ENCODE measurements at regions not wholly inside any gene's neighbourhood (a gene's known extent, or its start where the extent isn't known, plus 50 kb on each side); places are given as distances from the start of the nearest gene placed in this dataset.

DNA sequence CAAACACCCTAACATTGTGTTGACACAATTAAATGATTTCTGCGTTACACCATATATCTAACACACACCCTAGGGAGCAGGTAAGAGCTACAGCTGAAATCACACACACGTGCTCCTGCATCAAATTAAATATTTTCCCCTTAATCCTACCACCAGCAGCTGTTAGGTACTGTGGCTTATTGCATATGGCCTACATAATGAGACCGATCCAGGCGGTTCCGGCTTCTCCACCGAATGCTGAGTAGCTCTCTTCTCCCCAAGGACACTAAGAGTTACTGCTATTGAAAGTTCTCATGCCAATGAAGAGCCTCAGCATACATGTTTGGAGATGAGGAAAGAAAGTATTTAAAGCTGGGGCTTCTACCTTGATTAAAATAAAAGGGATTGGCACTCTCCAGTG, 472.2 kb upstream of the STXBP6 start:
- H3K27me3 ChIP-seq (ENCODE audit: control insufficient read depth, low read length): no peaks in the 10 kb centered on the region
- TF ChIP-seq, protein P1, sequence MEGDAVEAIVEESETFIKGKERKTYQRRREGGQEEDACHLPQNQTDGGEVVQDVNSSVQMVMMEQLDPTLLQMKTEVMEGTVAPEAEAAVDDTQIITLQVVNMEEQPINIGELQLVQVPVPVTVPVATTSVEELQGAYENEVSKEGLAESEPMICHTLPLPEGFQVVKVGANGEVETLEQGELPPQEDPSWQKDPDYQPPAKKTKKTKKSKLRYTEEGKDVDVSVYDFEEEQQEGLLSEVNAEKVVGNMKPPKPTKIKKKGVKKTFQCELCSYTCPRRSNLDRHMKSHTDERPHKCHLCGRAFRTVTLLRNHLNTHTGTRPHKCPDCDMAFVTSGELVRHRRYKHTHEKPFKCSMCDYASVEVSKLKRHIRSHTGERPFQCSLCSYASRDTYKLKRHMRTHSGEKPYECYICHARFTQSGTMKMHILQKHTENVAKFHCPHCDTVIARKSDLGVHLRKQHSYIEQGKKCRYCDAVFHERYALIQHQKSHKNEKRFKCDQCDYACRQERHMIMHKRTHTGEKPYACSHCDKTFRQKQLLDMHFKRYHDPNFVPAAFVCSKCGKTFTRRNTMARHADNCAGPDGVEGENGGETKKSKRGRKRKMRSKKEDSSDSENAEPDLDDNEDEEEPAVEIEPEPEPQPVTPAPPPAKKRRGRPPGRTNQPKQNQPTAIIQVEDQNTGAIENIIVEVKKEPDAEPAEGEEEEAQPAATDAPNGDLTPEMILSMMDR (IDR thresholded peaks at IDR 0.05; ENCODE audit: low read depth, low read length, poor library complexity, severe bottlenecking): no peak
- TF ChIP-seq EZH2phosphoT487 (IDR thresholded peaks at IDR 0.05; ENCODE audit: borderline replicate concordance, low read length): no peak
- no peaks in the 10 kb centered on the region for H4K20me1 ChIP-seq (ENCODE audit: control insufficient read depth, insufficient read depth, low read depth, low read length)
- no peak overlapping the region for H3K4me3 ChIP-seq (ENCODE audit: low read length)
- H3K9me3 ChIP-seq (ENCODE audit: control insufficient read depth, insufficient read depth, low read length): no peaks in the 10 kb centered on the region
- H3K36me3 ChIP-seq (ENCODE audit: control insufficient read depth, low read length): no peaks in the 10 kb centered on the region
- H3K9me2 ChIP-seq (replicated peaks; ENCODE audit: control insufficient read depth, low read length): no peaks in the 10 kb centered on the region
- H3F3A ChIP-seq (ENCODE audit: control insufficient read depth, insufficient read depth): no peaks in the 10 kb centered on the region
- H3K79me2 ChIP-seq (ENCODE audit: control insufficient read depth, low read length): no peaks in the 10 kb centered on the region
- no peaks in the 10 kb centered on the region for H3K4me1 ChIP-seq (ENCODE audit: control insufficient read depth, low read length)
- H3K27ac ChIP-seq (ENCODE audit: low read depth, low read length): no peak overlapping the region
- no peak overlapping the region for H3K4me2 ChIP-seq (ENCODE audit: low read length)

DNA sequence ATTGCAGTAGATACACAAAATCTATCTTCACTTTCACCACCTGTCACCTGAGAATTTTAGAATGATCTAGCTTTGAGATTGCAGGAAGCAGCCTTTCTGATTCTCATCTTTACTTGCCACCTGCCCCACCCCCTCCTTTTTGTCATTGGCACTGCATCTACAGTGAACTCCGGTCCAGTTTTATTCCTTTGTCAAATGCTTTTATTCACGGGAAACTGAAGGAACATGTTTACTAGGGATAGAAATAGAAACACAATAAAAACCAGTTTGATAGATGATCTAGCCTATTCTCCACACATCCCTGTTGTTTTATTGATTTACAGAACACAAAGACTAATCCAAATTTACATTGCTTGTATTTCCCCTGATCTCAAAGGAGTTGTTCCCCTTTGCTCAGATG, 471.7 kb upstream of the STXBP6 start:
- Histone ChIP-seq H3F3A (ENCODE audit: control insufficient read depth, insufficient read depth) (no peaks in the 10 kb centered on the region), H3K27me3 (ENCODE audit: control insufficient read depth, low read length) (no peaks in the 10 kb centered on the region), H3K4me2 (ENCODE audit: low read length) (no peak overlapping the region), H4K20me1 (ENCODE audit: control insufficient read depth, insufficient read depth, low read depth, low read length) (no peaks in the 10 kb centered on the region), H3K27ac (ENCODE audit: low read depth, low read length) (no peak overlapping the region), H3K36me3 (ENCODE audit: control insufficient read depth, low read length) (no peaks in the 10 kb centered on the region), H3K9me3 (ENCODE audit: control insufficient read depth, insufficient read depth, low read length) (no peaks in the 10 kb centered on the region), H3K4me1 (ENCODE audit: control insufficient read depth, low read length) (no peaks in the 10 kb centered on the region), H3K4me3 (ENCODE audit: low read length) (no peak overlapping the region), H3K9me2 (replicated peaks; ENCODE audit: control insufficient read depth, low read length) (no peaks in the 10 kb centered on the region), H3K79me2 (ENCODE audit: control insufficient read depth, low read length) (no peaks in the 10 kb centered on the region)
- TF ChIP-seq, protein P1 (IDR thresholded peaks at IDR 0.05; ENCODE audit: low read depth, low read length, poor library complexity, severe bottlenecking): no peak
- TF ChIP-seq EZH2phosphoT487 (IDR thresholded peaks at IDR 0.05; ENCODE audit: borderline replicate concordance, low read length): no peak

DNA sequence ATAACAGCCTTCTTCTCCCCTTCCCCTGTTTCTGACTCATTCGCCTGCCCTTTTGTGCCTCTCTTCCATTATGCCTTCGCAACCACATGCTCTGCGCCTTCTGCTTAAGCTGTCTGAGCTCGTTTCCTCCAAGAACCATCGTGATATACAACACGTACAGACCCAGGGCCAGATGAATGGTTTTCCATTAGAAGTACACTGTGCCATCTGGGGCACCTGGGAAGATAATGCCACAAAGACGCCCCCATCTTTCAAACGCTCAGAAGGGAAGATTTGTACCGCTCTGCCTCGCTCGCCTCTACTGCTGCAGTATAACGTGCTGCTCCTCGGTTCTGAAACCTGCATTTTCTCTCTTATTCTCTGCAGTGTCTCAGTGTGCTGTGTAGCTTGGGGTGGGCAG, 470.9 kb upstream of the STXBP6 start:
- no peak overlapping the region for H3K27ac ChIP-seq (ENCODE audit: low read depth, low read length)
- no peaks in the 10 kb centered on the region for H3K9me2 ChIP-seq (replicated peaks; ENCODE audit: control insufficient read depth, low read length)
- no peaks in the 10 kb centered on the region for H3K9me3 ChIP-seq (ENCODE audit: control insufficient read depth, insufficient read depth, low read length)
- no peaks in the 10 kb centered on the region for H3K4me1 ChIP-seq (ENCODE audit: control insufficient read depth, low read length)
- no peak overlapping the region for H3K4me3 ChIP-seq (ENCODE audit: low read length)
- H3K36me3 ChIP-seq (ENCODE audit: control insufficient read depth, low read length): no peaks in the 10 kb centered on the region
- no peaks in the 10 kb centered on the region for H3K27me3 ChIP-seq (ENCODE audit: control insufficient read depth, low read length)
- no peak overlapping the region for H3K4me2 ChIP-seq (ENCODE audit: low read length)
- H3F3A ChIP-seq (ENCODE audit: control insufficient read depth, insufficient read depth): no peaks in the 10 kb centered on the region
- no peaks in the 10 kb centered on the region for H4K20me1 ChIP-seq (ENCODE audit: control insufficient read depth, insufficient read depth, low read depth, low read length)
- TF ChIP-seq, protein P1 (IDR thresholded peaks at IDR 0.05; ENCODE audit: low read depth, low read length, poor library complexity, severe bottlenecking): no peak
- no peak for TF ChIP-seq EZH2phosphoT487 (IDR thresholded peaks at IDR 0.05; ENCODE audit: borderline replicate concordance, low read length)
- H3K79me2 ChIP-seq (ENCODE audit: control insufficient read depth, low read length): no peaks in the 10 kb centered on the region

DNA sequence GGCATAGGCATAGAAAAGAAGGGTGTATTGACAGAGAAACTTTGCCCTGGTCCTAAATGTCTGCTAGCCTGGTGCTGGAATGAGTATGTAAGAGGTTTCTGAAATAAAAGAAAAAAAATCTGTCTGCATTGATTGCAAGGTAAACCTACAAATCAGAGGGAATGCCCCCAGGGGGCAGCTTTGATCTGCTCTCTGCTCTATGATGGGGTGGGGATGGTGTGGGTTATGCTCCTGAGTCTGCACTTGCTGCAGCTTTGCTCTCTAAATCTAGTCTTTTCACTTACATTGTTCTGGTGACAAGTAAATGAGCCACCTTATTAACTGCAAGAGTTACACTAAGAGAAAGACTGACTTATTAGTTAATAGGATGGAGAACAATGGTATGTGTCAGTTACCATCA, 468.4 kb upstream of the STXBP6 start:
- no peaks in the 10 kb centered on the region for H3K9me2 ChIP-seq (replicated peaks; ENCODE audit: control insufficient read depth, low read length)
- H3K4me2 ChIP-seq (ENCODE audit: low read length): no peak overlapping the region
- H3K27ac ChIP-seq (ENCODE audit: low read depth, low read length): no peak overlapping the region
- TF ChIP-seq EZH2phosphoT487 (IDR thresholded peaks at IDR 0.05; ENCODE audit: borderline replicate concordance, low read length): no peak
- TF ChIP-seq, protein P1 (IDR thresholded peaks at IDR 0.05; ENCODE audit: low read depth, low read length, poor library complexity, severe bottlenecking): no peak
- H3K27me3 ChIP-seq (ENCODE audit: control insufficient read depth, low read length): no peaks in the 10 kb centered on the region
- H3K36me3 ChIP-seq (ENCODE audit: control insufficient read depth, low read length): no peaks in the 10 kb centered on the region
- H4K20me1 ChIP-seq (ENCODE audit: control insufficient read depth, insufficient read depth, low read depth, low read length): no peaks in the 10 kb centered on the region
- no peaks in the 10 kb centered on the region; the same call in 1 of the 2 replicates for H3K9me3 ChIP-seq (ENCODE audit: control insufficient read depth, insufficient read depth, low read length)
- no peaks in the 10 kb centered on the region for H3F3A ChIP-seq (ENCODE audit: control insufficient read depth, insufficient read depth)
- H3K4me3 ChIP-seq (ENCODE audit: low read length): no peak overlapping the region
- H3K4me1 ChIP-seq (ENCODE audit: control insufficient read depth, low read length): no peaks in the 10 kb centered on the region
- no peaks in the 10 kb centered on the region for H3K79me2 ChIP-seq (ENCODE audit: control insufficient read depth, low read length)
